ENCODE measurements at regions not wholly inside any gene's neighbourhood (a gene's known extent, or its start where the extent isn't known, plus 50 kb on each side); places are given as distances from the start of the nearest gene placed in this dataset.

GRCh38 chr9:89865357-89865756, 260.5 kb downstream of the GADD45G start:
- Mint-ChIP-seq H3K27ac (no peak overlapping the region), H3K9me3 (ENCODE audit: low read depth) (no peaks in the 10 kb centered on the region), H3K27me3 (peaks cover 13% of the 10 kb centered on the region), H3K36me3 (ENCODE audit: insufficient read depth) (no peaks in the 10 kb centered on the region), H3K4me3 (ENCODE audit: low read depth) (no peak overlapping the region), H3K4me1 (ENCODE audit: low read depth) (peaks cover 6% of the 10 kb centered on the region)
- no peak for DNase-seq (ENCODE audit: low spot score, unreplicated experiment)
- TF ChIP-seq CTCF (IDR thresholded peaks at IDR 0.05; ENCODE audit: unreplicated experiment), result no peak

GRCh38 chr9:89865981-89866380, 261.2 kb downstream of the GADD45G start:
- no peak for DNase-seq (ENCODE audit: low spot score, unreplicated experiment)
- Mint-ChIP-seq H3K4me3 (ENCODE audit: low read depth) (no peak overlapping the region), H3K9me3 (ENCODE audit: low read depth) (no peaks in the 10 kb centered on the region), H3K36me3 (ENCODE audit: insufficient read depth) (no peaks in the 10 kb centered on the region), H3K27me3 (peaks cover 9% of the 10 kb centered on the region), H3K4me1 (ENCODE audit: low read depth) (peaks cover 6% of the 10 kb centered on the region), H3K27ac (no peak overlapping the region)
- TF ChIP-seq CTCF (IDR thresholded peaks at IDR 0.05; ENCODE audit: unreplicated experiment), result no peak

- Mint-ChIP-seq H3K36me3 (ENCODE audit: insufficient read depth) (no peaks in the 10 kb centered on the region), H3K4me1 (ENCODE audit: low read depth) (peaks cover 6% of the 10 kb centered on the region), H3K4me3 (ENCODE audit: low read depth) (no peak overlapping the region), H3K27ac (no peak overlapping the region), H3K27me3 (peaks cover 6% of the 10 kb centered on the region), H3K9me3 (ENCODE audit: low read depth) (no peaks in the 10 kb centered on the region)
- no peak for DNase-seq (ENCODE audit: low spot score, unreplicated experiment)
- TF ChIP-seq CTCF (IDR thresholded peaks at IDR 0.05; ENCODE audit: unreplicated experiment), result no peak
Observed at GRCh38 chr9:89866701-89867100, 261.9 kb downstream of the GADD45G start.

- Mint-ChIP-seq H3K4me1 (ENCODE audit: low read depth) (peaks cover 1% of the 10 kb centered on the region), H3K27me3 (peaks cover 6% of the 10 kb centered on the region), H3K9me3 (ENCODE audit: low read depth) (no peaks in the 10 kb centered on the region), H3K4me3 (ENCODE audit: low read depth) (no peak overlapping the region), H3K27ac (no peak overlapping the region), H3K36me3 (ENCODE audit: insufficient read depth) (no peaks in the 10 kb centered on the region)
- DNase-seq (ENCODE audit: low spot score, unreplicated experiment), result no peak
- no peak for TF ChIP-seq CTCF (IDR thresholded peaks at IDR 0.05; ENCODE audit: unreplicated experiment)
Observed at GRCh38 chr9:89868100-89868499, 263.3 kb downstream of the GADD45G start.

GRCh38 chr9:89869793-89870580, 265.2 kb downstream of the GADD45G start:
- Mint-ChIP-seq H3K4me1 (ENCODE audit: low read depth) (no peaks in the 10 kb centered on the region), H3K4me3 (ENCODE audit: low read depth) (no peak overlapping the region), H3K9me3 (ENCODE audit: low read depth) (no peaks in the 10 kb centered on the region), H3K27ac (peak overlapping the region; percentile 26), H3K36me3 (ENCODE audit: insufficient read depth) (no peaks in the 10 kb centered on the region), H3K27me3 (peaks cover 5% of the 10 kb centered on the region)
- TF ChIP-seq CTCF (IDR thresholded peaks at IDR 0.05; ENCODE audit: unreplicated experiment), result no peak
- no peak for DNase-seq (ENCODE audit: low spot score, unreplicated experiment)
